H9 (cell line): ENCODE measurements at regions not wholly inside any gene's neighbourhood (a gene's known extent, or its start where the extent isn't known, plus 50 kb on each side); places are given as distances from the start of the nearest gene placed in this dataset.
A peak's percentile ranks its signal among the peaks of the same experiment; 100 is the strongest.

Source experiments
- DNase-seq: peaks from one replicate; pipeline ENCODE4 v3.0.0-alpha.2; 2017
- H2AFZ ChIP-seq: one replicate; pipeline ENCODE4 v1.6.1; 2013; ENCODE audit warnings: mild to moderate bottlenecking, low read length, control low read depth, moderate library complexity
- H2AK5ac ChIP-seq: 2 replicates; pipeline ENCODE4 v1.6.1; 2013; ENCODE audit warnings: low read length, control low read depth, mixed read lengths; ENCODE audit not compliant: insufficient read length
- H2BK120ac ChIP-seq: one replicate; pipeline ENCODE4 v1.6.1; 2013; ENCODE audit warnings: low read depth, mild to moderate bottlenecking, low read length, control low read depth, inconsistent platforms; ENCODE audit not compliant: poor library complexity, severe bottlenecking
- H2BK12ac ChIP-seq: 2 replicates; pipeline ENCODE4 v1.6.1; 2013; ENCODE audit warnings: low read length, control low read depth, mixed read lengths, low read depth; ENCODE audit not compliant: insufficient read length
- H2BK15ac ChIP-seq: 2 replicates; pipeline ENCODE4 v1.6.1; 2013; ENCODE audit warnings: low read depth, low read length, control low read depth
- H2BK20ac ChIP-seq: one replicate; pipeline ENCODE4 v1.6.1; 2013; ENCODE audit warnings: low read depth, mild to moderate bottlenecking, low read length, control low read depth, inconsistent platforms; ENCODE audit not compliant: poor library complexity, severe bottlenecking
- H2BK5ac ChIP-seq: 2 replicates; pipeline ENCODE4 v1.6.1; 2013; ENCODE audit warnings: low read length, control low read depth, mixed read lengths; ENCODE audit not compliant: insufficient read length
- H3K14ac ChIP-seq: 2 replicates; pipeline ENCODE4 v1.6.1; 2013; ENCODE audit warnings: low read length, control low read depth; ENCODE audit not compliant: insufficient read depth
- H3K18ac ChIP-seq: 2 replicates; pipeline ENCODE4 v1.6.1; 2013; ENCODE audit warnings: low read depth, mild to moderate bottlenecking, mixed read lengths, low read length, control low read depth; ENCODE audit not compliant: insufficient read length
- H3K23ac ChIP-seq: 2 replicates; pipeline ENCODE4 v1.6.1; 2013; ENCODE audit warnings: low read length, control low read depth, mixed read lengths, low read depth; ENCODE audit not compliant: insufficient read length
- H3K23me2 ChIP-seq: 2 replicates; pipeline ENCODE4 v1.6.1; 2013; ENCODE audit warnings: low read depth, mild to moderate bottlenecking, mixed read lengths, low read length, control low read depth; ENCODE audit not compliant: insufficient read length, poor library complexity, severe bottlenecking
- H3K27ac ChIP-seq: 2 replicates; pipeline ENCODE4 v1.5.1; 2013; ENCODE audit warnings: low read length, control low read depth, mixed read lengths, low read depth; ENCODE audit not compliant: insufficient read length
- H3K27me3 ChIP-seq: 2 replicates; pipeline ENCODE4 v1.6.1; 2013; ENCODE audit warnings: low read length, control low read depth, inconsistent platforms; ENCODE audit not compliant: insufficient read depth
- H3K4ac ChIP-seq: 2 replicates; pipeline ENCODE4 v1.6.1; 2013; ENCODE audit warnings: low read depth, mild to moderate bottlenecking, control low read depth, inconsistent platforms, low read length, moderate library complexity
- H3K4me1 ChIP-seq: 2 replicates; pipeline ENCODE4 v1.6.1; 2013; ENCODE audit warnings: low read length, control low read depth, inconsistent platforms; ENCODE audit not compliant: insufficient read depth
- H3K4me2 ChIP-seq: 2 replicates; pipeline ENCODE4 v1.6.1; 2013; ENCODE audit warnings: low read length, control low read depth, mixed read lengths; ENCODE audit not compliant: insufficient read length, insufficient read depth
- H3K56ac ChIP-seq: 2 replicates; pipeline ENCODE4 v1.6.1; 2013; ENCODE audit warnings: low read depth, mild to moderate bottlenecking, mixed read lengths, low read length, control low read depth; ENCODE audit not compliant: insufficient read length
- H3K79me1 ChIP-seq: 2 replicates; pipeline ENCODE4 v1.6.1; 2013; ENCODE audit warnings: low read depth, mild to moderate bottlenecking, moderate library complexity, low read length, control low read depth, inconsistent platforms; ENCODE audit not compliant: insufficient read depth, poor library complexity, severe bottlenecking
- H3K79me2 ChIP-seq: 2 replicates; pipeline ENCODE4 v1.6.1; 2013; ENCODE audit warnings: low read length, control low read depth, inconsistent platforms; ENCODE audit not compliant: insufficient read depth
- H3K9ac ChIP-seq: 2 replicates; pipeline ENCODE4 v1.6.1; 2013; ENCODE audit warnings: low read length, control low read depth, mixed read lengths; ENCODE audit not compliant: insufficient read length; ENCODE audit errors: extremely low read depth
- H3K9me3 ChIP-seq: one replicate; pipeline ENCODE4 v1.6.1; 2013; ENCODE audit warnings: low read depth, low read length, inconsistent platforms; ENCODE audit not compliant: control insufficient read depth
- H3T11ph ChIP-seq: one replicate; pipeline ENCODE4 v1.6.1; 2013; ENCODE audit warnings: mild to moderate bottlenecking, low read length, control low read depth, inconsistent platforms
- H4K20me1 ChIP-seq: one replicate; pipeline ENCODE4 v1.6.1; 2013; ENCODE audit not compliant: control insufficient read depth, insufficient read length, insufficient read depth
- H4K5ac ChIP-seq: 2 replicates; pipeline ENCODE4 v1.6.1; 2013; ENCODE audit warnings: low read depth, mild to moderate bottlenecking, mixed read lengths, low read length, control low read depth; ENCODE audit not compliant: insufficient read length
- H4K8ac ChIP-seq: replicated peaks from 2 replicates; pipeline ENCODE4 v1.6.1; 2013; ENCODE audit warnings: low read length, control low read depth, mixed read lengths, low read depth; ENCODE audit not compliant: insufficient read length
- H4K91ac ChIP-seq: 2 replicates; pipeline ENCODE4 v1.6.1; 2013; ENCODE audit warnings: low read depth, mild to moderate bottlenecking, moderate library complexity, mixed read lengths, low read length, control low read depth; ENCODE audit not compliant: insufficient read length
- H3K27ac Mint-ChIP-seq, 3 experiments: 2 replicates in 2 of 3; 3 replicates in 1 of 3; pipeline ENCODE4 v1.8.0; 2020 to 2021; ENCODE audit warnings: mixed read lengths in 3 of 3, mild to moderate bottlenecking in 1 of 3, moderate library complexity in 1 of 3
- H3K27me3 Mint-ChIP-seq: 2 replicates; pipeline ENCODE4 v1.8.0; 2021; ENCODE audit warnings: low read depth, mild to moderate bottlenecking, moderate library complexity, mixed read lengths
- H3K36me3 Mint-ChIP-seq, 3 experiments: 2 replicates in 2 of 3; 3 replicates in 1 of 3; pipeline ENCODE4 v1.8.0; 2020 to 2021; ENCODE audit warnings: low read depth in 3 of 3, mixed read lengths in 3 of 3; ENCODE audit not compliant: insufficient read depth in 1 of 3
- H3K4me1 Mint-ChIP-seq, 2 experiments: 2 replicates each; pipeline ENCODE4 v1.8.0; 2020; ENCODE audit warnings: mixed read lengths in 2 of 2
- H3K4me3 Mint-ChIP-seq, 2 experiments: 2 replicates in 1 of 2; 3 replicates in 1 of 2; pipeline ENCODE4 v1.8.0; 2020 to 2021; ENCODE audit warnings: mild to moderate bottlenecking in 2 of 2, mixed read lengths in 2 of 2, moderate library complexity in 1 of 2
- H3K9me3 Mint-ChIP-seq, 2 experiments: 2 replicates in 1 of 2; 3 replicates in 1 of 2; pipeline ENCODE4 v1.8.0; 2020; ENCODE audit warnings: mild to moderate bottlenecking in 2 of 2, mixed read lengths in 2 of 2, moderate library complexity in 1 of 2
- CTCF ChIP-seq: fragments of 200-600 bp; sonication (generic); conservative IDR thresholded peaks from 3 replicates; pipeline ENCODE4 v1.8.0; 2021; ENCODE audit warnings: antibody characterized with exemption, mild to moderate bottlenecking
- WGBS: extraction: QIAGEN DNeasy Blood & Tissue Kit; methylation state at CpG from one replicate; pipeline ENCODE4 v1.1.7; 2013; ENCODE audit warnings: missing lambda C conversion rate, low lambda C conversion rate, mixed read lengths; ENCODE audit not compliant: insufficient read length; ENCODE audit errors: extremely low coverage; 5-methylcytosine and 5-hydroxymethylcytosine counted together

GRCh38 chr4:189117426-189117825, 823.2 kb upstream of the FRG1 start:
- no peaks in the 10 kb centered on the region for H3K23me2 ChIP-seq
- H3K18ac ChIP-seq, result no peak overlapping the region
- H2AFZ ChIP-seq, result no peak overlapping the region
- no peak overlapping the region for H3K4me2 ChIP-seq
- TF ChIP-seq CTCF, result peak; percentile 44; the same call in 2 of the 3 replicates
- no peaks in the 10 kb centered on the region for H4K20me1 ChIP-seq
- H3K23ac ChIP-seq, result no peak overlapping the region
- no peak overlapping the region for H2BK20ac ChIP-seq
- H2BK5ac ChIP-seq, result no peak overlapping the region
- no peaks in the 10 kb centered on the region for H3K79me1 ChIP-seq
- H3K79me2 ChIP-seq, result no peaks in the 10 kb centered on the region
- no peaks in the 10 kb centered on the region for H3K27me3 ChIP-seq
- Mint-ChIP-seq H3K4me1 (peaks cover 8 to 9% of the 10 kb centered on the region in 2 experiments; a peak in 2 of 4 replicates), H3K27me3 (0 out of 2 replicates have a peak, but pooled peaks cover 5% of the 10 kb centered on the region), H3K36me3 (peaks cover 2 to 37% (median 3%) of the 10 kb centered on the region in 3 experiments; a peak in 5 of 7 replicates), H3K27ac (peak overlapping the region in 1 of 3 experiments; percentile 50; a peak in 1 of 7 replicates), H3K4me3 (no peak overlapping the region), H3K9me3 (peaks cover 14 to 18% of the 10 kb centered on the region in 2 experiments)
- no peak overlapping the region for H3K4ac ChIP-seq
- H4K91ac ChIP-seq, result no peak overlapping the region
- H3K4me1 ChIP-seq, result no peaks in the 10 kb centered on the region
- WGBS, result no CpG with 5 or more reads among the region's 1 CpG
- no peak overlapping the region for H4K5ac ChIP-seq
- DNase-seq, result peak; percentile 38
- no peak overlapping the region for H2AK5ac ChIP-seq
- no peak overlapping the region for H3K27ac ChIP-seq
- no peak overlapping the region for H3K56ac ChIP-seq
- no peak overlapping the region for H2BK15ac ChIP-seq
- no peaks in the 10 kb centered on the region for H3K9me3 ChIP-seq
- no peak overlapping the region for H3K14ac ChIP-seq
- H2BK120ac ChIP-seq, result no peak overlapping the region
- H3T11ph ChIP-seq, result no peak overlapping the region
- no peak overlapping the region for H2BK12ac ChIP-seq
- no peak overlapping the region for H4K8ac ChIP-seq
- H3K9ac ChIP-seq, result no peak overlapping the region
